ENCODE measurements at regions not wholly inside any gene's neighbourhood (a gene's known extent, or its start where the extent isn't known, plus 50 kb on each side); places are given as distances from the start of the nearest gene placed in this dataset.

- intact Hi-C loops (cut with DNase I) = no loop called here
- DNase-seq (ENCODE audit: low spot score) = no peak
- WGBS = 75% methylated on average over 4 of the region's 4 CpGs
Observed at GRCh38 chr12:88354691-88355090, 212.6 kb downstream of the TMTC3 start.

GRCh38 chr12:88360343-88360742 is 218.2 kb downstream of the TMTC3 start:
- WGBS = 82% methylated on average over 1 of the region's 1 CpG
- H3K27ac ChIP-seq = no peak overlapping the region
- H3K36me3 ChIP-seq = no peaks in the 10 kb centered on the region
- no peaks in the 10 kb centered on the region for H3K4me1 ChIP-seq (replicated peaks)
- no peak for TF ChIP-seq POLR2A (IDR thresholded peaks at IDR 0.05)
- no peak for TF ChIP-seq CTCF (IDR thresholded peaks at IDR 0.05)
- TF ChIP-seq POLR2AphosphoS5 (IDR thresholded peaks at IDR 0.05) = no peak
- no peaks in the 10 kb centered on the region for H3K27me3 ChIP-seq (replicated peaks; ENCODE audit: insufficient read depth)
- H3K9me3 ChIP-seq = no peaks in the 10 kb centered on the region
- DNase-seq (ENCODE audit: low spot score) = no peak
- intact Hi-C loops (cut with DNase I) = no loop called here
- H3K4me3 ChIP-seq = no peak overlapping the region

More at GRCh38 chr12:88354691-88355090, 212.6 kb downstream of the TMTC3 start:
- H3K27me3 ChIP-seq (replicated peaks; ENCODE audit: insufficient read depth) = no peaks in the 10 kb centered on the region
- H3K4me3 ChIP-seq = no peak overlapping the region
- no peaks in the 10 kb centered on the region for H3K4me1 ChIP-seq (replicated peaks)
- TF ChIP-seq POLR2AphosphoS5 (IDR thresholded peaks at IDR 0.05) = no peak
- TF ChIP-seq CTCF (IDR thresholded peaks at IDR 0.05) = no peak
- TF ChIP-seq POLR2A (IDR thresholded peaks at IDR 0.05) = no peak
- no peaks in the 10 kb centered on the region for H3K36me3 ChIP-seq
- no peaks in the 10 kb centered on the region for H3K9me3 ChIP-seq
- H3K27ac ChIP-seq = no peak overlapping the region

GRCh38 chr12:88361493-88361892 is 218.8 kb downstream of the KITLG start:
- no peak for TF ChIP-seq POLR2AphosphoS5 (IDR thresholded peaks at IDR 0.05)
- TF ChIP-seq CTCF (IDR thresholded peaks at IDR 0.05) = no peak
- no peak for TF ChIP-seq POLR2A (IDR thresholded peaks at IDR 0.05)
- H3K27ac ChIP-seq = no peak overlapping the region
- intact Hi-C loops (cut with DNase I) = no loop called here

GRCh38 chr12:88362439-88362838 is 217.8 kb downstream of the KITLG start:
- no peak for DNase-seq (ENCODE audit: low spot score)
- Histone ChIP-seq H3K9me3 (no peaks in the 10 kb centered on the region), H3K4me1 (replicated peaks) (no peaks in the 10 kb centered on the region), H3K36me3 (no peaks in the 10 kb centered on the region), H3K27me3 (replicated peaks; ENCODE audit: insufficient read depth) (no peaks in the 10 kb centered on the region), H3K27ac (no peak overlapping the region), H3K4me3 (no peak overlapping the region)
- TF ChIP-seq POLR2A (IDR thresholded peaks at IDR 0.05) = no peak
- no peak for TF ChIP-seq CTCF (IDR thresholded peaks at IDR 0.05)
- peak; percentile 10 for TF ChIP-seq POLR2AphosphoS5 (IDR thresholded peaks at IDR 0.05)
- intact Hi-C loops (cut with DNase I) = no loop called here
- WGBS = 10% methylated on average over 2 of the region's 2 CpGs

More at GRCh38 chr12:88361493-88361892, 218.8 kb downstream of the KITLG start:
- Histone ChIP-seq H3K27me3 (replicated peaks; ENCODE audit: insufficient read depth) (no peaks in the 10 kb centered on the region), H3K4me3 (no peak overlapping the region), H3K9me3 (no peaks in the 10 kb centered on the region), H3K4me1 (replicated peaks) (no peaks in the 10 kb centered on the region), H3K36me3 (no peaks in the 10 kb centered on the region)
- no peak for DNase-seq (ENCODE audit: low spot score)

GRCh38 chr12:88365403-88365802 is 214.9 kb downstream of the KITLG start:
- H3K4me3 ChIP-seq = no peak overlapping the region
- no peaks in the 10 kb centered on the region for H3K36me3 ChIP-seq
- intact Hi-C loops (cut with DNase I) = no loop called here
- H3K27me3 ChIP-seq (replicated peaks; ENCODE audit: insufficient read depth) = no peaks in the 10 kb centered on the region
- no peaks in the 10 kb centered on the region for H3K9me3 ChIP-seq
- H3K4me1 ChIP-seq (replicated peaks) = no peaks in the 10 kb centered on the region
- 56% methylated on average over 3 of the region's 3 CpGs for WGBS
- TF ChIP-seq POLR2A (IDR thresholded peaks at IDR 0.05) (no peak), POLR2AphosphoS5 (IDR thresholded peaks at IDR 0.05) (no peak), CTCF (IDR thresholded peaks at IDR 0.05) (no peak)
- no peak overlapping the region for H3K27ac ChIP-seq
- no peak for DNase-seq (ENCODE audit: low spot score)
